B cell (primary cell): ENCODE measurements at regions not wholly inside any gene's neighbourhood (a gene's known extent, or its start where the extent isn't known, plus 50 kb on each side); places are given as distances from the start of the nearest gene placed in this dataset.

Source experiments
- ATAC-seq: fragments of 200-7000 bp; cut with Tn5 transposase; one replicate; pipeline ENCODE4 v1.10.0; 2021; ENCODE audit warnings: low read depth, mild to moderate bottlenecking, moderate number of reproducible peaks, moderate library complexity
- CTCF ChIA-PET: fragments of 350-600 bp; sonication (Branson Sonifier 250); formaldehyde crosslinking; loops from one replicate; lab custom pipeline; 2021; ENCODE audit warnings: antibody characterized with exemption, inconsistent platforms; lab: Charles Lee
- POLR2A ChIA-PET: fragments of 350-600 bp; sonication (Branson Sonifier 250); formaldehyde crosslinking; loops from one replicate; lab custom pipeline; 2021; ENCODE audit warnings: antibody characterized with exemption; lab: Charles Lee
- DNase-seq: peaks from one replicate; pipeline ENCODE4 v3.0.0; 2013
- H2AFZ ChIP-seq: 2 replicates; pipeline ENCODE4 v1.6.1; 2012; ENCODE audit warnings: mild to moderate bottlenecking, low read depth, low read length; ENCODE audit not compliant: insufficient read depth, poor library complexity, severe bottlenecking
- H3K27ac ChIP-seq, 2 donors: 1 replicate in 1 of 2; 2 replicates in 1 of 2; pipeline ENCODE4 v1.5.1; 2012 to 2013; ENCODE audit warnings: low read length in 2 of 2, mild to moderate bottlenecking in 2 of 2, moderate library complexity in 1 of 2
- H3K27me3 ChIP-seq, 4 experiments: fragments of 200-600 bp in 1 of 4; sonication (generic) in 1 of 4; replicated peaks in 1 of 4; 1 replicate in 2 of 4; 2 replicates in 2 of 4; pipeline versions ENCODE4 v1.6.1 to v1.7.0; 2013 to 2016; ENCODE audit warnings: low read length in 3 of 4, mild to moderate bottlenecking in 2 of 4, mixed read lengths in 1 of 4, moderate library complexity in 1 of 4; ENCODE audit not compliant: insufficient read depth in 4 of 4, control insufficient read depth in 3 of 4; ENCODE audit errors: control extremely low read depth in 1 of 4
- H3K36me3 ChIP-seq, 2 experiments: replicated peaks in 1 of 2; 1 replicate in 1 of 2; 2 replicates in 1 of 2; pipeline versions ENCODE4 v1.6.1 to v1.7.1; 2013; ENCODE audit warnings: low read length in 1 of 2; ENCODE audit not compliant: insufficient read depth in 2 of 2, control insufficient read depth in 1 of 2; ENCODE audit errors: control extremely low read depth in 1 of 2, extremely low read depth in 1 of 2
- H3K4me1 ChIP-seq, 2 donors: fragments of 200-600 bp in 1 of 2; sonication (generic) in 1 of 2; 1 replicate in 1 of 2; 2 replicates in 1 of 2; pipeline versions ENCODE4 v1.5.1 to v1.6.1; 2013 to 2017; ENCODE audit warnings: low read length in 2 of 2; ENCODE audit not compliant: control insufficient read depth in 2 of 2, insufficient read depth in 2 of 2
- H3K4me2 ChIP-seq: replicated peaks from 2 replicates; pipeline ENCODE3; 2012; ENCODE audit warnings: mild to moderate bottlenecking, low read depth, low read length; ENCODE audit not compliant: poor library complexity, severe bottlenecking
- H3K4me3 ChIP-seq, 5 experiments: fragments of 200-600 bp in 1 of 5; sonication (generic) in 1 of 5; 1 replicate in 3 of 5; 2 replicates in 2 of 5; pipeline versions ENCODE4 v1.5.1 to v1.7.0; 2011 to 2016; ENCODE audit warnings: low read length in 4 of 5, mild to moderate bottlenecking in 4 of 5, low read depth in 2 of 5, control low read depth in 1 of 5, moderate library complexity in 1 of 5; ENCODE audit not compliant: insufficient read depth in 1 of 5; ENCODE audit errors: control extremely low read depth in 1 of 5, extremely low read depth in 1 of 5
- H3K79me2 ChIP-seq: fragments of 200-600 bp; sonication (generic); one replicate; pipeline ENCODE4 v1.6.0; 2016; ENCODE audit warnings: low read length; ENCODE audit not compliant: control insufficient read depth, insufficient read depth
- H3K9ac ChIP-seq: fragments of 200-600 bp; sonication (generic); 2 replicates; pipeline ENCODE4 v1.6.1; 2017; ENCODE audit warnings: mild to moderate bottlenecking, low read length, moderate library complexity
- H3K9me3 ChIP-seq, 3 donors: one replicate each; pipeline versions ENCODE4 v1.6.1 to v1.7.1; 2013; ENCODE audit warnings: low read length in 2 of 3; ENCODE audit not compliant: control insufficient read depth in 2 of 3, insufficient read depth in 1 of 3; ENCODE audit errors: control extremely low read depth in 1 of 3
- H4K20me1 ChIP-seq: 2 replicates; pipeline ENCODE4 v1.6.0; 2012; ENCODE audit warnings: mild to moderate bottlenecking, low read length; ENCODE audit not compliant: insufficient read depth, control insufficient read depth, poor library complexity, severe bottlenecking
- H3K27ac Mint-ChIP-seq: one replicate; pipeline ENCODE4 v1.8.0; 2021; ENCODE audit warnings: mixed read lengths
- H3K27me3 Mint-ChIP-seq: one replicate; pipeline ENCODE4 v1.8.0; 2021; ENCODE audit warnings: mixed read lengths
- H3K4me1 Mint-ChIP-seq: one replicate; pipeline ENCODE4 v1.8.0; 2021; ENCODE audit warnings: mixed read lengths
- H3K4me3 Mint-ChIP-seq: one replicate; pipeline ENCODE4 v1.8.0; 2021; ENCODE audit warnings: mixed read lengths
- H3K9me3 Mint-ChIP-seq: one replicate; pipeline ENCODE4 v1.8.0; 2022; ENCODE audit warnings: mixed read lengths; ENCODE audit not compliant: insufficient read depth
- EZH2 ChIP-seq: IDR thresholded peaks from 2 replicates; pipeline ENCODE4 v1.6.1; 2012; ENCODE audit warnings: borderline replicate concordance, low read depth, mild to moderate bottlenecking, moderate library complexity, low read length; ENCODE audit not compliant: insufficient read depth, poor library complexity, severe bottlenecking
- WGBS: methylation state at CpG from one replicate; pipeline ENCODE4 v1.1.5; 2013; ENCODE audit warnings: missing lambda C conversion rate; ENCODE audit not compliant: insufficient coverage; 5-methylcytosine and 5-hydroxymethylcytosine counted together
- intact Hi-C: fragments of 100-400 bp; cut with micrococcal nuclease; formaldehyde crosslinking; loops from one replicate; pipeline ENCODE4 v1.10.0; 2022
- TF ChIP-seq, protein P1 (sequence below): fragments of 200-600 bp; IDR thresholded peaks from one replicate; pipeline ENCODE4 v1.8.0; 2022; ENCODE audit warnings: antibody characterized with exemption, mild to moderate bottlenecking

DNA sequence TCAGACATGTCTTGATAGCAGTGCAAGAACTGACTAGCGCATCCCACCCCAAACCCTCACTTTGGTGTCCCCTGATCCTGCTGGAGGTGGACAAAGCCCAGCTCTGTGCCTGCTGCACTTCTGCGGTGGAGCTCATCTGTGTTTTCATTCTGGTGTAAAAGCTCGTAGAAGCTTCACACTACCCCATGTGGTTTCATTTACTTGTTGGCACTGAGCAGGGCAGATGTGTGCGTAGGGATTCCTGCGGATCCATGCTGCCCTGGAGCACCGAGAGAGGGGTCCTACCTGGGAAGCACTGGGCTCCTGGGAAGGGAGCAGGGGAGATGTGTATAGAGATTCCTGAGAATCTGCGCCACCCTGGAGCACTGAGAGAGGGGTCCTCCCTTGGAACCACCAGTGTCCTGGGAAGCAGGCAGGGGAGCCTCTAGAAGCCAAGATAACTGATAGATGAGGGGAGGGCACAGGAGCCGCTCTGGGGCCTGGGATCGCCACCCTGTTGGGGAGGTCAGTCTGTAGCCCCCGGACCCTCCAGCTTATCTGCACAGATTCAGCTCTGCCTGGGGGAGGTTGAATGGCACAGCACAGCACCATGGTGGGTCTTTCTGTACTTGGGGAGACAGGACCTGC is 106.9 kb upstream of the OTOS start:
- ATAC-seq (no peak), DNase-seq (no peak)
- Mint-ChIP-seq H3K27me3 (peaks cover 10% of the 10 kb centered on the region), H3K27ac (no peak overlapping the region), H3K4me1 (no peaks in the 10 kb centered on the region), H3K9me3 (no peaks in the 10 kb centered on the region), H3K4me3 (no peak overlapping the region)
- H3K4me1 ChIP-seq = no peaks in the 10 kb centered on the region
- no peak overlapping the region for H3K9ac ChIP-seq
- peaks cover 0 to 7% (median 0%) of the 10 kb centered on the region in 4 experiments for H3K27me3 ChIP-seq
- H3K9me3 ChIP-seq = peaks cover 0 to 7% (median 0%) of the 10 kb centered on the region in 3 donors
- no peak overlapping the region for H3K4me2 ChIP-seq
- no peaks in the 10 kb centered on the region for H3K36me3 ChIP-seq
- CTCF ChIA-PET = no interaction called here
- intact Hi-C loops = no loop called here
- 93% methylated on average over 10 of the region's 10 CpGs for WGBS
- no peaks in the 10 kb centered on the region for H3K79me2 ChIP-seq
- no peaks in the 10 kb centered on the region for H4K20me1 ChIP-seq
- POLR2A ChIA-PET = no interaction called here
- H2AFZ ChIP-seq = no peak overlapping the region
- TF ChIP-seq EZH2 = no peak
- TF ChIP-seq, protein P1, sequence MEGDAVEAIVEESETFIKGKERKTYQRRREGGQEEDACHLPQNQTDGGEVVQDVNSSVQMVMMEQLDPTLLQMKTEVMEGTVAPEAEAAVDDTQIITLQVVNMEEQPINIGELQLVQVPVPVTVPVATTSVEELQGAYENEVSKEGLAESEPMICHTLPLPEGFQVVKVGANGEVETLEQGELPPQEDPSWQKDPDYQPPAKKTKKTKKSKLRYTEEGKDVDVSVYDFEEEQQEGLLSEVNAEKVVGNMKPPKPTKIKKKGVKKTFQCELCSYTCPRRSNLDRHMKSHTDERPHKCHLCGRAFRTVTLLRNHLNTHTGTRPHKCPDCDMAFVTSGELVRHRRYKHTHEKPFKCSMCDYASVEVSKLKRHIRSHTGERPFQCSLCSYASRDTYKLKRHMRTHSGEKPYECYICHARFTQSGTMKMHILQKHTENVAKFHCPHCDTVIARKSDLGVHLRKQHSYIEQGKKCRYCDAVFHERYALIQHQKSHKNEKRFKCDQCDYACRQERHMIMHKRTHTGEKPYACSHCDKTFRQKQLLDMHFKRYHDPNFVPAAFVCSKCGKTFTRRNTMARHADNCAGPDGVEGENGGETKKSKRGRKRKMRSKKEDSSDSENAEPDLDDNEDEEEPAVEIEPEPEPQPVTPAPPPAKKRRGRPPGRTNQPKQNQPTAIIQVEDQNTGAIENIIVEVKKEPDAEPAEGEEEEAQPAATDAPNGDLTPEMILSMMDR = no peak
- H3K4me3 ChIP-seq = no peak overlapping the region
- no peak overlapping the region for H3K27ac ChIP-seq

DNA sequence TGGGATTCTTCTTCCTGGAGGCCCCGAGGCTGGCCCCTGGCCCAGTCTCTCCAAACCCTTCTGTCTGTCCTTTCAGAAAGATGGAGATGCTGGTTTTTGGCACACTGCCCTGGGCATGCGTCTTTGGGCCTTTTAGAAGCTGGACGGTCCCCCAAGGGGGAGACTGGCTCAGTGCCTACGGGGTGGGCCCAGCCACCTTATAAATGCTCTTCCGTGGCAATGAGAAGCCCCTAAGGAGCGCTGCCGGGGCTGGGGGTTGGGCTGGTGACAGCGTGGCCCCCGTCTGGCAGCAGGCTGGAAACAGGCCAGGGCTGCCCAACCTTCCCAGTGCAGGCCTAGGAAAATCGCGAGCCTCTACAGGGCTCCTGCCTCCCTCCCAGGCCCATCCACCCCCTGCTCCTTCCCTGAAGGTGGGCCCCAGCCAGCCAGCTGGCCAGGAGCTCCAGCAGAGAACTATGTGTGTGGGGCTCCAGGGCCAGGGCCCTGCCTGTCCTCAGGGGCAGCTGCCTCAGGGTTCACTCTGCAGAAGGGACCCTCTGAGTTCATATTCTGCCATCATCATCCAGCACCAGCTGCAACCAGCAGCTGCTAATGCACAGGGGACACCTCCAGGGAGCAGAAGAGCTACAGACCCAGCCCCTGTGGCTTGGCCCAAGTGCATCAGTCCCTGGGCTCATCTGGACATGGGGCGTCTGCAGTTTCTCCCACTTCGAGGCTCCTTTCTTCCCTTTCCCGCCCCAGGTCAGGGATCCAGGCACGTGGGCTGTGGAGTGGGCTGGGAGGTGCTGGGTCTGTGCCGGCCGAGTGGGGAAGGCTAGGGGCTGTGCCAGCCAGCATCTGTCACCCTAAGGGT is 107.6 kb upstream of the OTOS start:
- DNase-seq (no peak), ATAC-seq (no peak)
- peaks cover 0 to 7% (median 0%) of the 10 kb centered on the region in 3 donors for H3K9me3 ChIP-seq
- Mint-ChIP-seq H3K4me3 (no peak overlapping the region), H3K9me3 (no peaks in the 10 kb centered on the region), H3K4me1 (no peaks in the 10 kb centered on the region), H3K27me3 (peaks cover 10% of the 10 kb centered on the region), H3K27ac (no peak overlapping the region)
- H2AFZ ChIP-seq = no peak overlapping the region
- H3K4me3 ChIP-seq = no peak overlapping the region
- H3K9ac ChIP-seq = no peak overlapping the region
- CTCF ChIA-PET = no interaction called here
- H4K20me1 ChIP-seq = no peaks in the 10 kb centered on the region
- TF ChIP-seq, protein P1 = no peak
- no peak for TF ChIP-seq EZH2
- H3K27ac ChIP-seq = no peak overlapping the region
- H3K27me3 ChIP-seq = peaks cover 0 to 7% (median 0%) of the 10 kb centered on the region in 4 experiments
- 84% methylated on average over 15 of the region's 17 CpGs for WGBS
- intact Hi-C loops = no loop called here
- no peaks in the 10 kb centered on the region for H3K79me2 ChIP-seq
- no peak overlapping the region for H3K4me2 ChIP-seq
- POLR2A ChIA-PET = no interaction called here
- no peaks in the 10 kb centered on the region for H3K4me1 ChIP-seq
- no peaks in the 10 kb centered on the region for H3K36me3 ChIP-seq
